ENCODE measurements at regions not wholly inside any gene's neighbourhood (a gene's known extent, or its start where the extent isn't known, plus 50 kb on each side); places are given as distances from the start of the nearest gene placed in this dataset.

- DNase-seq (ENCODE audit: low spot score): no peak
Measured at GRCh38 chr11:120061036-120061760, 76.7 kb downstream of the TRIM29 start.

- DNase-seq (ENCODE audit: low spot score): no peak
Measured at GRCh38 chr11:120060512-120060911, 77.4 kb downstream of the TRIM29 start.

GRCh38 chr11:120058931-120059330, 79.0 kb downstream of the TRIM29 start:
- no peak for DNase-seq (ENCODE audit: low spot score)

GRCh38 chr11:120057595-120058581, 80.0 kb downstream of the TRIM29 start:
- DNase-seq (ENCODE audit: low spot score): peak; percentile 42

- DNase-seq (ENCODE audit: low spot score): peak; percentile 32
Measured at GRCh38 chr11:120057028-120057330, 80.9 kb downstream of the TRIM29 start.

GRCh38 chr11:120056301-120057027, 81.4 kb downstream of the TRIM29 start:
- peak; percentile 34 for DNase-seq (ENCODE audit: low spot score)

GRCh38 chr11:120055646-120056045, 82.3 kb downstream of the TRIM29 start:
- DNase-seq (ENCODE audit: low spot score): peak; percentile 35

- peak; percentile 23 for DNase-seq (ENCODE audit: low spot score)
Measured at GRCh38 chr11:120054753-120055045, 83.2 kb downstream of the TRIM29 start.

GRCh38 chr11:120054016-120054752, 83.7 kb downstream of the TRIM29 start:
- peak; percentile 13 for DNase-seq (ENCODE audit: low spot score)

- DNase-seq (ENCODE audit: low spot score): no peak
Measured at GRCh38 chr11:120052196-120052775, 85.6 kb downstream of the TRIM29 start.

- peak; percentile 3 for DNase-seq (ENCODE audit: low spot score)
Measured at GRCh38 chr11:120044011-120044675, 93.8 kb downstream of the TRIM29 start.

- DNase-seq (ENCODE audit: low spot score): peak; percentile 30
Measured at GRCh38 chr11:120043328-120043945, 94.5 kb downstream of the TRIM29 start.

GRCh38 chr11:120041625-120042024, 96.3 kb downstream of the TRIM29 start:
- no peak for DNase-seq (ENCODE audit: low spot score)

GRCh38 chr11:120040151-120040840, 97.6 kb downstream of the TRIM29 start:
- DNase-seq (ENCODE audit: low spot score): peak; percentile 7

GRCh38 chr11:120039039-120039438, 98.9 kb downstream of the TRIM29 start:
- DNase-seq (ENCODE audit: low spot score): peak; percentile 5

GRCh38 chr11:120037111-120037510, 100.8 kb downstream of the TRIM29 start:
- DNase-seq (ENCODE audit: low spot score): peak; percentile 22

GRCh38 chr11:120035756-120036155, 102.2 kb downstream of the TRIM29 start:
- no peak for DNase-seq (ENCODE audit: low spot score)

GRCh38 chr11:120034881-120035630, 102.9 kb downstream of the TRIM29 start:
- DNase-seq (ENCODE audit: low spot score): peak; percentile 26

Data from ureter (tissue), 1 donor.